ENCODE measurements at regions not wholly inside any gene's neighbourhood (a gene's known extent, or its start where the extent isn't known, plus 50 kb on each side); places are given as distances from the start of the nearest gene placed in this dataset.

DNA sequence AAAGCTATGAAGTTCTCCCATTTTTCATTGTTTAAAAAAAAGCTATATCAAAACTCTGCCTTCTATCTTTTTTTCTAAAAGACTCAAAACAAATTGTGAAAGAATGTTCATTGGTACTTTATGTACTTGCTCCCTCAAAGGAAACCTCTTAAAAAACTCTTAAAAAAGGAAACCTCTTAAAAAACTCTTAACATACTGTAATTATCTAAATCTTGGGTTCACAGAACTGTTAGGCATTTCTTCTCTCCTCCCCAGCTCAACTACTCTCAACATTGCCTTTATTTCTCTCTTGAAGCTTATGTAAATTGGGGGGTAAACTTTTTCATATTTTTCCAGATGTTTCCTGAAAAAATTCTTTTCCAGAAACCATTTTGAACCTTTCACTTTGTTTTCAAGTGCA, 330.5 kb upstream of the SLC39A10 start:
- TF ChIP-seq, protein P1, sequence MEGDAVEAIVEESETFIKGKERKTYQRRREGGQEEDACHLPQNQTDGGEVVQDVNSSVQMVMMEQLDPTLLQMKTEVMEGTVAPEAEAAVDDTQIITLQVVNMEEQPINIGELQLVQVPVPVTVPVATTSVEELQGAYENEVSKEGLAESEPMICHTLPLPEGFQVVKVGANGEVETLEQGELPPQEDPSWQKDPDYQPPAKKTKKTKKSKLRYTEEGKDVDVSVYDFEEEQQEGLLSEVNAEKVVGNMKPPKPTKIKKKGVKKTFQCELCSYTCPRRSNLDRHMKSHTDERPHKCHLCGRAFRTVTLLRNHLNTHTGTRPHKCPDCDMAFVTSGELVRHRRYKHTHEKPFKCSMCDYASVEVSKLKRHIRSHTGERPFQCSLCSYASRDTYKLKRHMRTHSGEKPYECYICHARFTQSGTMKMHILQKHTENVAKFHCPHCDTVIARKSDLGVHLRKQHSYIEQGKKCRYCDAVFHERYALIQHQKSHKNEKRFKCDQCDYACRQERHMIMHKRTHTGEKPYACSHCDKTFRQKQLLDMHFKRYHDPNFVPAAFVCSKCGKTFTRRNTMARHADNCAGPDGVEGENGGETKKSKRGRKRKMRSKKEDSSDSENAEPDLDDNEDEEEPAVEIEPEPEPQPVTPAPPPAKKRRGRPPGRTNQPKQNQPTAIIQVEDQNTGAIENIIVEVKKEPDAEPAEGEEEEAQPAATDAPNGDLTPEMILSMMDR (IDR thresholded peaks at IDR 0.05; ENCODE audit: low read length) = no peak
- no peak for TF ChIP-seq EZH2 (optimal IDR thresholded peaks at IDR 0.05; ENCODE audit: low read depth, low read length)
